Peyer's patch (tissue), 4 donors: ENCODE measurements at regions not wholly inside any gene's neighbourhood (a gene's known extent, or its start where the extent isn't known, plus 50 kb on each side); places are given as distances from the start of the nearest gene placed in this dataset.

Experiments
- DNase-seq, 3 donors: peaks; one replicate each; pipeline ENCODE4 v3.0.0-alpha.2; 2017 to 2019
- H3K27ac ChIP-seq, 4 donors: fragments of 200-600 bp; sonication (generic); one replicate each; pipeline ENCODE4 v1.5.1; 2016 to 2019
- H3K27me3 ChIP-seq, 2 donors: fragments of 200-600 bp; sonication (generic); one replicate each; pipeline ENCODE4 v1.5.1; 2019
- H3K36me3 ChIP-seq, 3 donors: fragments of 200-600 bp; sonication (generic); one replicate each; pipeline ENCODE4 v1.5.1; 2016 to 2019
- H3K4me1 ChIP-seq, 4 donors: fragments of 200-600 bp; sonication (generic); one replicate each; pipeline ENCODE4 v1.5.1; 2016 to 2019
- H3K4me3 ChIP-seq, 4 donors: fragments of 200-600 bp; sonication (generic); 1 replicate in 3 of 4; 2 replicates in 1 of 4; pipeline ENCODE4 v1.5.1; 2016 to 2019; ENCODE audit warnings: mild to moderate bottlenecking in 1 of 4
- H3K9me3 ChIP-seq, 4 donors: fragments of 200-600 bp; sonication (generic); one replicate each; pipeline ENCODE4 v1.5.1; 2016 to 2019; ENCODE audit warnings: mild to moderate bottlenecking in 1 of 4
- POLR2A ChIP-seq, 2 donors: fragments of 450-650 bp; IDR thresholded peaks; one replicate each; pipeline ENCODE4 v1.5.1; 2017; ENCODE audit warnings: antibody characterized with exemption in 2 of 2, mild to moderate bottlenecking in 2 of 2, moderate library complexity in 2 of 2
- TF ChIP-seq, protein P1 (sequence below), 6 experiments: fragments of 450-650 bp in 4 of 6; fragments of 200-600 bp in 2 of 6; sonication (generic) in 1 of 6; IDR thresholded peaks; one replicate each; pipeline ENCODE4 v1.5.1; 2017 to 2019; ENCODE audit warnings: antibody characterized with exemption in 6 of 6, mild to moderate bottlenecking in 3 of 6, moderate library complexity in 1 of 6

DNA sequence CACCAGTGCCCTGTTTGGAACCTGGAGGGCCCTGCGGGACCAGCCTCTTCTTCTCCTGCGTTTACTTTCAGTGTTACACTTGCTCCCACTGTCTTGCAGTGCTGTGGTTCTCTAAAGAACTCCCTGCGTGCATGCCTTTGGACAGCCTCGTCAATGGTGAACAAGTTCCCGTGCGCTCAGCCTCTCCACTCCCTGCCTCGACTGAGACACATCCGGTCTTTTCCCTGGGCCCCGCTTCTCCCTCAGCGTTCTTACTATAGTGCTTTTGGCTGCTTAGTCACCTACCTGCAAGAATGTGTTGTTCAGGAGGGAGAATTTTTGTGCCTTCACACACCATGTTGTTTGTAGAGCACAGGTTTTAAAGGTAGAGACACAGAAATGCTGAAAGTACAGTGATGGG is 520.7 kb upstream of the MKI67 start:
- Histone ChIP-seq H3K4me3 (no peak overlapping the region), H3K27me3 (no peaks in the 10 kb centered on the region), H3K27ac (no peak overlapping the region), H3K4me1 (no peaks in the 10 kb centered on the region), H3K9me3 (no peaks in the 10 kb centered on the region), H3K36me3 (no peaks in the 10 kb centered on the region)
- no peak for DNase-seq
- no peak for TF ChIP-seq POLR2A (IDR thresholded peaks at IDR 0.05)
- TF ChIP-seq, protein P1, sequence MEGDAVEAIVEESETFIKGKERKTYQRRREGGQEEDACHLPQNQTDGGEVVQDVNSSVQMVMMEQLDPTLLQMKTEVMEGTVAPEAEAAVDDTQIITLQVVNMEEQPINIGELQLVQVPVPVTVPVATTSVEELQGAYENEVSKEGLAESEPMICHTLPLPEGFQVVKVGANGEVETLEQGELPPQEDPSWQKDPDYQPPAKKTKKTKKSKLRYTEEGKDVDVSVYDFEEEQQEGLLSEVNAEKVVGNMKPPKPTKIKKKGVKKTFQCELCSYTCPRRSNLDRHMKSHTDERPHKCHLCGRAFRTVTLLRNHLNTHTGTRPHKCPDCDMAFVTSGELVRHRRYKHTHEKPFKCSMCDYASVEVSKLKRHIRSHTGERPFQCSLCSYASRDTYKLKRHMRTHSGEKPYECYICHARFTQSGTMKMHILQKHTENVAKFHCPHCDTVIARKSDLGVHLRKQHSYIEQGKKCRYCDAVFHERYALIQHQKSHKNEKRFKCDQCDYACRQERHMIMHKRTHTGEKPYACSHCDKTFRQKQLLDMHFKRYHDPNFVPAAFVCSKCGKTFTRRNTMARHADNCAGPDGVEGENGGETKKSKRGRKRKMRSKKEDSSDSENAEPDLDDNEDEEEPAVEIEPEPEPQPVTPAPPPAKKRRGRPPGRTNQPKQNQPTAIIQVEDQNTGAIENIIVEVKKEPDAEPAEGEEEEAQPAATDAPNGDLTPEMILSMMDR (IDR thresholded peaks at IDR 0.05) = no peak

DNA sequence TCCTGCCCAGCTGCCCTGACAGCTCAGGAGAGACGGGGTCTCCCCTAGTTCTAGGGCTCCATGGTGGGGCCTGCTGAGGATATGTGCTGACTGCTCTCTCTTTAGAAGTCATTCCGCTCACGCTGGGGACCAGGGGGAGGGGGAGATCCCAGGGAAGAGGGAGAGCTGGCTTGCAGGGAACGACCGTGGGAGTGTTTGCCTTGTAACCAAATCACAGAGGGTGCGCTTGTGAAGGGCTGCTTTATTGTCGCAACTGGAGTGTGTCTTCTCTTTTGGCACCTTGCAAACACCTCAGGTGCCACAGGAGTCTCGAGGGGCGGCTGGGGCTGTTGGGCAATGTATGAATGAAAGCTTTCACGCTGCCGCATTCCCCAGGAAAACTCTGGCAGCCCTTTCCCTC is 531.3 kb upstream of the MKI67 start:
- Histone ChIP-seq H3K27me3 (no peaks in the 10 kb centered on the region), H3K4me3 (no peak overlapping the region), H3K27ac (no peak overlapping the region), H3K36me3 (no peaks in the 10 kb centered on the region), H3K4me1 (no peaks in the 10 kb centered on the region), H3K9me3 (no peaks in the 10 kb centered on the region)
- TF ChIP-seq POLR2A (IDR thresholded peaks at IDR 0.05) = no peak
- TF ChIP-seq, protein P1 (IDR thresholded peaks at IDR 0.05) = no peak
- DNase-seq = no peak

DNA sequence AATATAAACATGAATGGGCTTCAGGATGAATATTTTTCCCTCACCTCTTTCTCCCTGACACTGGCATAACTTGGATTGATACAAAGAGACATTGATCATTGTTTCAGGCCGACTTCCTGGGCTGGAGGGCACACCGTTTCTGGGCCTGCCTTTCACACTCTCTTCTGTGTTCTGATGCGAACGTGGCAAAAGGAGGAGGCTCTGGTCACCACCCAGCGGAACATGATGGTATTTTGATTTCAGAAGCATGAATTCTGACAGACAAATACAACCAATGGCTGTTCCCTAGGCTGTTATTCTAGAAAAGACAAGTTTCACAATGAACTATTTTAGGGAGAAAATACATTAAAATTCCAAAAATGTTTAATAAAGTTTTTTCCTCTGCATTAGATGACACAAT is 534.5 kb upstream of the MKI67 start:
- H3K27ac ChIP-seq = no peak overlapping the region
- no peaks in the 10 kb centered on the region for H3K27me3 ChIP-seq
- H3K4me1 ChIP-seq = no peaks in the 10 kb centered on the region
- H3K4me3 ChIP-seq = no peak overlapping the region
- TF ChIP-seq, protein P1 (IDR thresholded peaks at IDR 0.05) = no peak
- no peak for TF ChIP-seq POLR2A (IDR thresholded peaks at IDR 0.05)
- DNase-seq = no peak
- H3K9me3 ChIP-seq = no peaks in the 10 kb centered on the region
- H3K36me3 ChIP-seq = no peaks in the 10 kb centered on the region

DNA sequence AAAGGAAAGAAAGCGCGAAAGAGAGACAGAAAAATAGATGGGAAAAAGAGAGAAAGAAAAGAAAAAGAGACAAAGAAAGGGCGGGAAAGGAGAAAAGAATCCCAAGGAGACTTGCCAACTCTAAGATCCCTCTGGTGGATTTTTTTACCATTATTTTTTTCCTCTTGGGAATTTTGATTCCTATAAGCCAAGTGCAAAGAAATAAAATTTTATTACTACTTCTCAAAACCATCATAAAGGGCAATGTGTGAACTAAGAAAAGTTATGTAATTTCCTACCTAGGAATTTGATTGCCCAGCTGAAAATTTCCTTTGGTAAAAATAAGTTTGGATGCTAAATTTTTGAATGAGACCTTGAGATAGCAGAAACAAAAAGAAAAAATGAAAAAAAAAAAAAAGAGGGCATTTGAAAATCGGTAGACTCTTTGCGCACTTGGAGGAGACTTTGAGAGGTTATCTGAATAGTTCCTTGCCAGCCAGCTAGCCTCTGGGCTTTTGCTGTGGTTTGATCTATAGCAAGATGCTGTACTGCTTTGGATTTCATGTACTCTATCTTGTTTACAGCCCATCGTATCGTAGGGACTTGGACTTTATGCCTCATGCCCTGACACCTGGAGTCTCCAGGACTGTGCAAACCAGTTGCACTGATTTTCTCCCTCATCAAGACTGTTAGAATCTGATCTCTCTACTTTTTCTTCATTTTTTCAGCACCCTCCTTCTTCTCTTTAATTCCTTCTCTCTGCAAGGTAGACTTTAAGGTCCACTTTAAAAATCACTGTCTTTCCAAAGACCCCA is 535.4 kb upstream of the MKI67 start:
- Histone ChIP-seq H3K27me3 (no peaks in the 10 kb centered on the region), H3K27ac (no peak overlapping the region), H3K9me3 (no peaks in the 10 kb centered on the region), H3K36me3 (no peaks in the 10 kb centered on the region), H3K4me3 (no peak overlapping the region), H3K4me1 (no peaks in the 10 kb centered on the region)
- TF ChIP-seq, protein P1 (IDR thresholded peaks at IDR 0.05) = no peak
- no peak for TF ChIP-seq POLR2A (IDR thresholded peaks at IDR 0.05)
- no peak for DNase-seq

DNA sequence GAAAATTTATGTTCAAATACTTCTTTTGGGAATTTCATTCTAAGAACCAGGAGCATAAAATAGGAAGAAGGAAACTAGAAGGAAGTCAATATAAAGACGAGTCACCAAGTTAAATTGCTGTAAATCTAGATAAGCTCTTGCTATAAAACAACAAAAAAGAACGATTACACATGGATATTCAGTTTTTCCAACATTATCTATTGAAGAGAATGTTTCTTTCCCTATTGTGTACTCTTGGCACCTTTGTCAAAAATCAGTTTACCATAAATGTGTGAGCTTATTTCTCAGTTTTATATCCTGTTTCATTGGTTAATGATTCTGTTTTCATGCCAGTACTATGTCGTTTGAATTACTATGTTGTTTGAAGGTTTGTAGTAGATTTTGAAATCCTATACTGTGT is 536.3 kb upstream of the MKI67 start:
- no peak overlapping the region for H3K4me3 ChIP-seq
- H3K27ac ChIP-seq = no peak overlapping the region
- no peaks in the 10 kb centered on the region for H3K9me3 ChIP-seq
- no peaks in the 10 kb centered on the region for H3K27me3 ChIP-seq
- H3K36me3 ChIP-seq = no peaks in the 10 kb centered on the region
- H3K4me1 ChIP-seq = no peaks in the 10 kb centered on the region
- TF ChIP-seq, protein P1 (IDR thresholded peaks at IDR 0.05) = no peak
- no peak for TF ChIP-seq POLR2A (IDR thresholded peaks at IDR 0.05)
- no peak for DNase-seq
